Neuronal stem cell (in vitro differentiated cells): ENCODE measurements at regions not wholly inside any gene's neighbourhood (a gene's known extent, or its start where the extent isn't known, plus 50 kb on each side); places are given as distances from the start of the nearest gene placed in this dataset.

Source experiments
- DNase-seq: peaks from one replicate; pipeline ENCODE4 v3.0.0-alpha.2; 2013; ENCODE audit warnings: low spot score
- H2AFZ ChIP-seq: one replicate; pipeline ENCODE4 v1.6.1; 2013; ENCODE audit warnings: mild to moderate bottlenecking, low read length, inconsistent platforms
- H2AK5ac ChIP-seq: 2 replicates; pipeline ENCODE4 v1.6.1; 2013; ENCODE audit warnings: low read depth, mild to moderate bottlenecking, inconsistent platforms, low read length, moderate library complexity, mixed read lengths
- H2BK120ac ChIP-seq: 2 replicates; pipeline ENCODE4 v1.6.1; 2013; ENCODE audit warnings: low read depth, mild to moderate bottlenecking, inconsistent platforms, low read length, moderate library complexity, mixed read lengths
- H2BK12ac ChIP-seq: one replicate; pipeline ENCODE4 v1.6.1; 2013; ENCODE audit warnings: low read length, inconsistent platforms
- H2BK15ac ChIP-seq: 2 replicates; pipeline ENCODE4 v1.6.1; 2013; ENCODE audit warnings: mild to moderate bottlenecking, low read length, inconsistent platforms, mixed read lengths
- H2BK5ac ChIP-seq: one replicate; pipeline ENCODE4 v1.6.1; 2013; ENCODE audit warnings: inconsistent platforms, mild to moderate bottlenecking, low read length, moderate library complexity
- H3K14ac ChIP-seq: one replicate; pipeline ENCODE4 v1.6.1; 2013; ENCODE audit warnings: low read length, inconsistent platforms
- H3K18ac ChIP-seq: 2 replicates; pipeline ENCODE4 v1.6.1; 2013; ENCODE audit warnings: low read length, inconsistent platforms
- H3K23ac ChIP-seq: 2 replicates; pipeline ENCODE4 v1.6.1; 2013; ENCODE audit warnings: low read depth, mild to moderate bottlenecking, mixed read lengths, low read length, inconsistent platforms; ENCODE audit not compliant: poor library complexity
- H3K27ac ChIP-seq: replicated peaks from 3 replicates; pipeline ENCODE4 v1.5.1; 2013; ENCODE audit warnings: low read length, inconsistent platforms
- H3K27me3 ChIP-seq, 3 experiments: 2 replicates each; pipeline ENCODE4 v1.6.1; 2013; ENCODE audit warnings: low read length in 3 of 3, mild to moderate bottlenecking in 2 of 3, inconsistent platforms in 1 of 3, low read depth in 1 of 3, mixed read lengths in 1 of 3, moderate library complexity in 1 of 3; ENCODE audit not compliant: control insufficient read depth in 3 of 3, insufficient read depth in 3 of 3
- H3K36me3 ChIP-seq, 2 donors: replicated peaks in 1 of 2; 2 replicates each; pipeline ENCODE4 v1.6.1; 2013; ENCODE audit warnings: low read length in 2 of 2; ENCODE audit not compliant: control insufficient read depth in 2 of 2, insufficient read depth in 2 of 2
- H3K4ac ChIP-seq: 2 replicates; pipeline ENCODE4 v1.6.1; 2013; ENCODE audit warnings: inconsistent platforms, mild to moderate bottlenecking, low read length, moderate library complexity
- H3K4me1 ChIP-seq, 2 donors: 1 replicate in 1 of 2; 2 replicates in 1 of 2; pipeline ENCODE4 v1.6.1; 2013; ENCODE audit warnings: low read length in 2 of 2, low read depth in 1 of 2; ENCODE audit not compliant: control insufficient read depth in 2 of 2, insufficient read depth in 1 of 2
- H3K4me2 ChIP-seq: one replicate; pipeline ENCODE4 v1.6.1; 2013; ENCODE audit warnings: mild to moderate bottlenecking, low read length, inconsistent platforms; ENCODE audit not compliant: insufficient read depth, poor library complexity, severe bottlenecking
- H3K4me3 ChIP-seq, 2 donors: 2 replicates each; pipeline ENCODE4 v1.5.1; 2013; ENCODE audit warnings: low read length in 2 of 2, mild to moderate bottlenecking in 2 of 2, inconsistent platforms in 1 of 2, moderate library complexity in 1 of 2
- H3K79me1 ChIP-seq: one replicate; pipeline ENCODE4 v1.6.1; 2013; ENCODE audit warnings: low read depth, mild to moderate bottlenecking, inconsistent platforms, low read length, moderate library complexity
- H3K9ac ChIP-seq: one replicate; pipeline ENCODE4 v1.6.1; 2013; ENCODE audit warnings: mild to moderate bottlenecking, low read depth, low read length, inconsistent platforms; ENCODE audit not compliant: poor library complexity
- H3K9me3 ChIP-seq, 2 donors: replicated peaks in 1 of 2; 2 replicates each; pipeline versions ENCODE3 to v1.6.1; 2013; ENCODE audit warnings: low read length in 2 of 2, mild to moderate bottlenecking in 2 of 2, inconsistent platforms in 1 of 2, low read depth in 1 of 2, mixed read lengths in 1 of 2, moderate library complexity in 1 of 2; ENCODE audit not compliant: control insufficient read depth in 2 of 2, insufficient read depth in 1 of 2
- H4K8ac ChIP-seq: one replicate; pipeline ENCODE4 v1.6.1; 2013; ENCODE audit warnings: low read depth, mild to moderate bottlenecking, inconsistent platforms, low read length, moderate library complexity
- H4K91ac ChIP-seq: one replicate; pipeline ENCODE4 v1.6.1; 2013; ENCODE audit warnings: low read length, low read depth, mild to moderate bottlenecking, inconsistent platforms; ENCODE audit not compliant: poor library complexity
- WGBS, 2 donors: extraction: QIAGEN DNeasy Blood & Tissue Kit; methylation state at CpG; one replicate each; pipeline ENCODE4 v1.1.7; 2013; ENCODE audit warnings: missing lambda C conversion rate in 2 of 2, mixed read lengths in 1 of 2; ENCODE audit not compliant: insufficient read length in 2 of 2, insufficient replicate concordance in 1 of 2; ENCODE audit errors: extremely low coverage in 2 of 2; 5-methylcytosine and 5-hydroxymethylcytosine counted together

GRCh38 chr5:8740595-8740994 is 805.3 kb downstream of the SEMA5A start:
- Histone ChIP-seq H3K36me3 (no peaks in the 10 kb centered on the region), H2BK5ac (no peak overlapping the region), H3K79me1 (no peaks in the 10 kb centered on the region), H3K18ac (no peak overlapping the region), H3K23ac (no peak overlapping the region), H3K9me3 (no peaks in the 10 kb centered on the region), H3K27me3 (no peaks in the 10 kb centered on the region), H3K4ac (no peak overlapping the region), H2BK120ac (no peak overlapping the region), H3K4me1 (no peaks in the 10 kb centered on the region), H2BK15ac (no peak overlapping the region), H2AFZ (no peak overlapping the region), H4K8ac (no peak overlapping the region), H3K14ac (no peak overlapping the region), H3K9ac (no peak overlapping the region), H2BK12ac (no peak overlapping the region), H3K4me3 (no peak overlapping the region), H3K4me2 (no peak overlapping the region), H2AK5ac (no peak overlapping the region), H3K27ac (no peak overlapping the region), H4K91ac (no peak overlapping the region)
- WGBS, 2 donors, result no CpG with 5 or more reads among the region's 7 CpGs
- DNase-seq, result no peak

GRCh38 chr5:8749556-8749955 is 796.3 kb downstream of the SEMA5A start:
- no peak overlapping the region for H2BK15ac ChIP-seq
- no peak overlapping the region for H2AK5ac ChIP-seq
- no peak overlapping the region for H4K91ac ChIP-seq
- no peak overlapping the region for H3K18ac ChIP-seq
- no peak overlapping the region for H2BK5ac ChIP-seq
- H3K9me3 ChIP-seq, result no peaks in the 10 kb centered on the region
- no peak overlapping the region for H3K9ac ChIP-seq
- no peak overlapping the region for H2BK120ac ChIP-seq
- no peak overlapping the region for H3K27ac ChIP-seq
- no peak overlapping the region for H2AFZ ChIP-seq
- no peaks in the 10 kb centered on the region for H3K27me3 ChIP-seq
- H3K4me1 ChIP-seq, result peaks cover 0 to 2% of the 10 kb centered on the region in 2 donors
- H3K4ac ChIP-seq, result no peak overlapping the region
- no peak for DNase-seq
- no CpG with 5 or more reads among the region's 2 CpGs for WGBS, 2 donors
- no peak overlapping the region for H3K4me2 ChIP-seq
- H3K23ac ChIP-seq, result no peak overlapping the region
- no peak overlapping the region for H4K8ac ChIP-seq
- no peaks in the 10 kb centered on the region for H3K79me1 ChIP-seq
- H3K4me3 ChIP-seq, result no peak overlapping the region
- no peak overlapping the region for H2BK12ac ChIP-seq
- no peaks in the 10 kb centered on the region for H3K36me3 ChIP-seq
- no peak overlapping the region for H3K14ac ChIP-seq

GRCh38 chr5:8750100-8750499 is 795.8 kb downstream of the SEMA5A start:
- Histone ChIP-seq H3K18ac (no peak overlapping the region), H2BK12ac (no peak overlapping the region), H2BK120ac (no peak overlapping the region), H3K4ac (no peak overlapping the region), H4K91ac (no peak overlapping the region), H3K23ac (no peak overlapping the region), H3K4me1 (peaks cover 0 to 2% of the 10 kb centered on the region in 2 donors), H3K14ac (no peak overlapping the region), H2BK5ac (no peak overlapping the region), H4K8ac (no peak overlapping the region), H3K36me3 (no peaks in the 10 kb centered on the region), H3K4me3 (no peak overlapping the region), H3K4me2 (no peak overlapping the region), H3K9ac (no peak overlapping the region), H2AK5ac (no peak overlapping the region), H3K9me3 (no peaks in the 10 kb centered on the region), H3K27me3 (no peaks in the 10 kb centered on the region), H3K27ac (no peak overlapping the region), H3K79me1 (no peaks in the 10 kb centered on the region), H2BK15ac (no peak overlapping the region), H2AFZ (no peak overlapping the region)
- DNase-seq, result no peak

GRCh38 chr5:8751971-8752370 is 793.9 kb downstream of the SEMA5A start:
- Histone ChIP-seq H3K14ac (no peak overlapping the region), H2BK15ac (no peak overlapping the region), H3K36me3 (no peaks in the 10 kb centered on the region), H4K8ac (no peak overlapping the region), H3K27me3 (no peaks in the 10 kb centered on the region), H3K27ac (no peak overlapping the region), H2BK5ac (no peak overlapping the region), H3K9ac (no peak overlapping the region), H2AFZ (no peak overlapping the region), H3K4me3 (no peak overlapping the region), H2BK12ac (no peak overlapping the region), H3K4ac (no peak overlapping the region), H3K4me1 (peaks cover 0 to 2% of the 10 kb centered on the region in 2 donors), H2AK5ac (no peak overlapping the region), H3K23ac (no peak overlapping the region), H3K79me1 (no peaks in the 10 kb centered on the region), H3K18ac (no peak overlapping the region), H4K91ac (no peak overlapping the region), H2BK120ac (no peak overlapping the region), H3K4me2 (no peak overlapping the region), H3K9me3 (no peaks in the 10 kb centered on the region)
- WGBS, 2 donors, result no CpG with 5 or more reads among the region's 4 CpGs
- no peak for DNase-seq
